GM18951 (cell line): ENCODE measurements at regions not wholly inside any gene's neighbourhood (a gene's known extent, or its start where the extent isn't known, plus 50 kb on each side); places are given as distances from the start of the nearest gene placed in this dataset.

ENCODE experiments used
- POLR2A ChIP-seq: IDR thresholded peaks from 4 replicates; pipeline ENCODE4 v1.6.1; 2011; ENCODE audit warnings: mild to moderate bottlenecking; ENCODE audit not compliant: insufficient read length, insufficient read depth; ENCODE audit errors: extremely low read depth
- in situ Hi-C: fragments of 300-500 bp; cut with MboI; formaldehyde crosslinking; loops from one replicate; pipeline ENCODE4 v1.12.0; 2022; ENCODE audit warnings: low sequenced_read_pairs, mixed read lengths, inconsistent platforms; ENCODE audit not compliant: unreplicated experiment

- in situ Hi-C loops: loop anchor here (10.0 kb wide), 1 partner anchor 208 kb away; no protein-coding TSS in a partner anchor
- no peak for TF ChIP-seq POLR2A
Observed at GRCh38 chr12:69073035-69073434, 140.1 kb upstream of the CPM start.

DNA sequence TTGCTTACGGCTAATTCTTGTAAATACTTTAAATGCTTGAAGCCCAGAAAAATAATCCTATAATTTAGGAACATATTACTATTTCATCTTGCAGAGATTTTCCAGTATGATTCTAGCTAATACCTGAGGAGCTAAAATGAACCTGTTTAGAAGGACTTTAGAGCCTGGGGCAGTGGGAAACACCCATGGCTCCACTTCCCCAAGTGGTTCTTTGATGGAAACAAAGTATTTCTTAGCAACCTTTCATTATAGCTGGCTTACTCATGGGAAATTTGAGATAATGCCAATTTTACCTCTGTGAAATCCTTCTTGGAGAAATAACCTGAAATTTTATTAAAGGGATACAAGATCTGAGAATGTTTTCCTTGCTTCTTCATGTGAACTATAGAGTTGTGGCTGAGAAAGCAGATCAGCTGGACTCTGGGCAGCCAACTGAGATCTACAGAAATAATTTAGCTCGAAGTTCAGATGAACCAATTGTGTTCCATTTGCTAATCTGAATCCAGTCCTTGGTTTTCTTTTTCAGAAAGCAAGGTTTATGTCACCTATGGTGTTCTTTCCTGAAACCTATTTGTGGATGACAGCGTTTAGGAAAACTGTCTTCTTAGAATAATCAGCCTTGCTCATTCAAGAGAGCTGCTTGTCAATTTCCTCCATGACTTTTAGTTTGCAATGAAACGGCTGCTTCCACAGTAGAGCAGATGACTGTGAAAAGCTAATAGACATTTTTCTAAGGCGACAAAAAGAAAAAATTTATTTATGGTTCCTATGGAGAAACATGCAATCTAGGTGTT is 141.8 kb upstream of the CPM start:
- TF ChIP-seq POLR2A: no peak
- in situ Hi-C loops: loop anchor here (10.0 kb wide), 1 partner anchor 210 kb away; no protein-coding TSS in a partner anchor

GRCh38 chr12:69083689-69084088 is 150.7 kb upstream of the CPM start:
- no peak for TF ChIP-seq POLR2A
- in situ Hi-C loops: no loop called here

- in situ Hi-C loops: no loop called here
- no peak for TF ChIP-seq POLR2A
Observed at GRCh38 chr12:69084816-69085378, 151.9 kb upstream of the CPM start.

- in situ Hi-C loops: no loop called here
- no peak for TF ChIP-seq POLR2A
Observed at GRCh38 chr12:69085852-69086251, 152.9 kb upstream of the CPM start.

- in situ Hi-C loops: no loop called here
- TF ChIP-seq POLR2A: no peak
Observed at GRCh38 chr12:69087986-69088385, 151.4 kb upstream of the CPSF6 start.

- in situ Hi-C loops: no loop called here
- no peak for TF ChIP-seq POLR2A
Observed at GRCh38 chr12:69090722-69091121, 148.6 kb upstream of the CPSF6 start.

GRCh38 chr12:69091442-69092017 is 147.8 kb upstream of the CPSF6 start:
- in situ Hi-C loops: no loop called here
- no peak for TF ChIP-seq POLR2A

DNA sequence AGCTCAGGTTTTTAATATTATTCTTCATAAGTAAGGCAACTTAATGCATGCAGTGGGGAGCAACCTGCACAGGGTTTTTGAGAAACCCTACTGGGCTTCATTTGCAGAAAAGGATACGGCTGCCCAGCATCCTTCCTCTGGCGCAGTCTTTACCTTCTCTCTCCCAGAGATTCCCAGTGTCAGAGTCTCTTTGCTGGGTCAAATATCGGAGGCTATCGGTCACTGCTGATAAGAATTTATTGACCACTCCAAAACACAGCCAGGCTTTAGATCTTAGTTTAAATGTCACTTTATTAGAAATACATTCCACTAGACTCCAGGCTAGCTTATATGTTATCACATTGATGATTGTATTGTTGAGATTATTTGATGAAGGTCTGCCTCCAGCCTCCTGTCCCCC is 147.2 kb upstream of the CPSF6 start:
- in situ Hi-C loops: no loop called here
- no peak for TF ChIP-seq POLR2A

DNA sequence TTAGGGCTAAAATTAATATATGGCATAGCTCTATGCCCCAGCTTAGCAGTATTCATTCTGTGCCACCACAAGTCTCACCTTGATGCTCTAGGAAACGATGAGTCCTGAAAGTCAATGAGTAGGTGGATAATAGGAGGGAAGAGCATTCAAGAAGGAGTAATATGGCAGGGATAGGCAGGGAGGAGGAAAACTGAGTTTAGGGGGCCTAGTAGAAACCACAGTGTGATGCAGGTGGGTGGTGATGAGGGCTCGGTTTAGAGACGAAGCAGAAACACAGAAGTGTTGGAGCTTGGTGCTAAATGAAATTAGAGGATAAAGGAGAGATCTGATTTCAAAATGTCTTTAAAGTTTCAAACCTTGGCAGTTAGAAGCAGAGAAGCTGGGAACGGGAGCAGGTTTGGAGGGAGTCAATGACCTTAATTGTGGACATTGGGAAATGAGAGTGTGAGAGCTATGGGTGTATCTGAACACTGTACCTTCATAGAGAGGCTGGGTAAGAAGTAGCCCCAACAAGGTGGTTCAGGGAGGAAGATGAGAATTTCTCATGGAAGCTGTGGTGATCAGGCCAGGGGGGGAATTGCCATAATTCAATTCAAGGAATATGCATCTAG is 144.7 kb upstream of the CPSF6 start:
- in situ Hi-C loops: no loop called here
- TF ChIP-seq POLR2A: no peak

DNA sequence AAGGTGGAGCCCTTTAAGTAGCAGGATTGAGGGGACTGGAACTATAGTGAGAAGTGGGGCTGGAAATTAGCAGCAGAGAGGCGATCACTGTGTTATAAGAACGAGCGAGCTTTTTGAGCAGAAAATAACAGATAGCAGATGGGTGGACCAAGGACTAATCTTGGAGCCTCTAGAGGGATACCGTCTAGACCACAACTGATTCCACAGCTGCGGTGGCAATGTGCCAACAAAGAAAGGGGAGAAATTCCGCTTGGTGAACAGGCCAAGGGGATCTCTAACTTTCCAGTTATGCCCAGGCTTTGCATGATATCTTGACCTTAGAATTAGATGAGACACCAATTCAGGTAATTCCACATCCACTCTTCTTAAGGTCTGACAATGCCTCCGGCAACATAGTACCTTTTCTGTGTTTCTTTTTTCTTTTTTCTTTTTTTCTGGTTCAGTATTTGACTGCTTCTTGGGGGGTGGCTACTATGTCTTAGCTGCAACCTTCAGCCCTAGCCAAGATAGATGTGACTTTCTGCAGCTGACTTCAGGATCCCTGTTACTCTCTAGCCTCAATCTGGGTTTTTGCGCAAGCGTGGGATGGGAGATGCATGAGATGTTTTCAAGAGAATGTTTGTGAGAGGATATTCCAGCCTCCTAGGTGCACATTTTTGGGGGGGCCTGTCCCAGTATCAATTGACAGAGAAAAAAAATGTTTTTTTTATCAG is 143.4 kb upstream of the CPSF6 start:
- in situ Hi-C loops: no loop called here
- TF ChIP-seq POLR2A: no peak

- TF ChIP-seq POLR2A: no peak
- in situ Hi-C loops: no loop called here
Observed at GRCh38 chr12:69096669-69097335, 142.6 kb upstream of the CPSF6 start.
